ENCODE measurements at regions not wholly inside any gene's neighbourhood (a gene's known extent, or its start where the extent isn't known, plus 50 kb on each side); places are given as distances from the start of the nearest gene placed in this dataset.
"Not testable (repeated sequence)": the region's sequence is repeated elsewhere in the genome, so short reads cannot be mapped to it uniquely, and the experiment has no call there.

DNA sequence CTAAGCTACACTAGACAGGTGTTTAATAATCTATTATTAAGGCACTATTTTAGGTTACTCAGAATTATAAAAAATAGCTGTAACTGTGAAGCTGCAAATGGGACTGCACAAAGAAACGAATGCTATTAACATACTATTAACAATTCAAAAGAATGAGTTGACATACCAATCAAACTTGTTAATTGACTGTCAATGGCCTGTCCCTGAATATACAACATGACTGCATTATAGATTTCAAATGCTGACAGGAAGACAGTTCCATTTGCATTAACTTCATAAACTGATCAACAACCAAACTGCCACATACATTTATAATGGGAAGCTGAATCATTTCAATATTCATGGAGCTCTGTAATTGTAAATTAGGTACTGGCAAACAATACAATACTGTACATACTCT lies 169.0 kb upstream of the NANOGP8 start:
- H3K36me3 ChIP-seq (ENCODE audit: low read depth) = no peaks in the 10 kb centered on the region
- H3F3A ChIP-seq (ENCODE audit: insufficient read depth) = no peaks in the 10 kb centered on the region
- no peak overlapping the region for H3K4me3 ChIP-seq

DNA sequence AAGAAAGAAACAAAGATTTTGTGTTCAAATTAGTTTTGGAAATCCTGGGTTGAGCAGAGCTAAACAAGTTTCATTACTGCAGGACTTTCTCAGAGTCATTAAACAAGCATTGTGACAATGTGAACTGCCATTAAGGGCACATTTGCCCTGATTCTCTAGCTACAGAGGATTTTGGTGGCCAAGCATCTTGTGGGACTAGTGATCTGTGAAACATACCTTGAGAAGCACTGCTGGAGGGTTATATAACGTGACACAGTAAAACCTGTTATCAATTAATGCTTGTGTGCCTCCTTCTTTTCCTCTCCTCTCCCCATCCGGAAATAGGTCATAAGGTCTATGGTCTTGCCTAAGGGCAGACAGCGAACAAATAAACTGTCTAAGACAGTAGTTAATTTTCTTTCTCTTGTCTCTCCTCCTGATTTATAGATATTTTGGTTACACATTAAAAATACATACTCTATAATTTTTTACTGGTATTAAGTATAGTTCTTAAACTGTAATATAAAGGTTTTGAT lies 167.3 kb upstream of the NANOGP8 start:
- no peaks in the 10 kb centered on the region for H3F3A ChIP-seq (ENCODE audit: insufficient read depth)
- no peak for DNase-seq

More for the DNA sequence above, 169.0 kb upstream of the NANOGP8 start:
- Histone ChIP-seq H2AFZ (no peak overlapping the region), H3K4me2 (ENCODE audit: unreplicated experiment) (no peak overlapping the region), H3K27ac (no peak overlapping the region), H3K79me2 (ENCODE audit: insufficient read depth) (no peaks in the 10 kb centered on the region), H3K9ac (no peak overlapping the region), H4K20me1 (ENCODE audit: insufficient read depth) (no peaks in the 10 kb centered on the region), H3K27me3 (replicated peaks; ENCODE audit: insufficient read depth) (no peaks in the 10 kb centered on the region), H3K9me3 (ENCODE audit: low read depth) (no peaks in the 10 kb centered on the region), H3K4me1 (ENCODE audit: insufficient read depth) (peaks cover 11% of the 10 kb centered on the region), H3K9me2 (ENCODE audit: insufficient read depth) (no peaks in the 10 kb centered on the region)
- no peak for DNase-seq
- 59 to 69% methylated on average over 1 of the region's 1 CpG for WGBS, 2 experiments (ENCODE audit: low coverage in 1 of 2, low lambda C conversion rate in 2 of 2, missing lambda C conversion rate in 2 of 2)
- in situ Hi-C loops (cut with MboI) = no loop called here
- TF ChIP-seq EZH2 (IDR thresholded peaks at IDR 0.05; ENCODE audit: insufficient read depth, poor library complexity, severe bottlenecking) = no peak
- TF ChIP-seq EZH2phosphoT487 (IDR thresholded peaks at IDR 0.05; ENCODE audit: insufficient read depth, low read depth) = no peak

DNA sequence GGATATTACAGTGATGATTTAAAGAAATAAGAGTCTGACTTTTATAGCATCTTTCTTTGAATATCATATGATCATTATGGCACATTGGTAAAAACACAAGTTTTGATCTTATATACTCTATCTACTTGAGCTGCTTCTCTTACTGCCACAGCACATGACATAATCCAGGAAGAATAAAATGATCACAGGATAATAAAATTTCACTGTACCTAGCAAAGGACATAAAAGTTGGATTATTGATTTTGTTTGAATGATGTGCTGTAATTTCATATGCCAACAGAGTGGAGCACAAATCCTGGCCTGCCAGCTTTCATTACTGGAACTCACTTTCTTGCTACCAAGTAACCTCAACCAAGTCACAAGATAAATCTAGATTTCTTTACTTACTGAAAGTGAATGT lies 162.1 kb upstream of the NANOGP8 start:
- Histone ChIP-seq H2AFZ (no peak overlapping the region), H3K27me3 (replicated peaks; ENCODE audit: insufficient read depth) (no peaks in the 10 kb centered on the region), H3F3A (ENCODE audit: insufficient read depth) (no peaks in the 10 kb centered on the region), H3K9me2 (ENCODE audit: insufficient read depth) (no peaks in the 10 kb centered on the region), H4K20me1 (ENCODE audit: insufficient read depth) (no peaks in the 10 kb centered on the region), H3K79me2 (ENCODE audit: insufficient read depth) (no peaks in the 10 kb centered on the region), H3K9me3 (ENCODE audit: low read depth) (no peaks in the 10 kb centered on the region), H3K27ac (no peak overlapping the region), H3K36me3 (ENCODE audit: low read depth) (no peaks in the 10 kb centered on the region), H3K4me2 (ENCODE audit: unreplicated experiment) (no peak overlapping the region), H3K4me3 (no peak overlapping the region), H3K9ac (no peak overlapping the region), H3K4me1 (ENCODE audit: insufficient read depth) (peaks cover 8% of the 10 kb centered on the region)
- no peak for DNase-seq
- no peak for TF ChIP-seq EZH2 (IDR thresholded peaks at IDR 0.05; ENCODE audit: insufficient read depth, poor library complexity, severe bottlenecking)
- no peak for TF ChIP-seq EZH2phosphoT487 (IDR thresholded peaks at IDR 0.05; ENCODE audit: insufficient read depth, low read depth)
- in situ Hi-C loops (cut with MboI) = no loop called here

More for the DNA sequence above, 167.3 kb upstream of the NANOGP8 start:
- Histone ChIP-seq H4K20me1 (ENCODE audit: insufficient read depth) (no peaks in the 10 kb centered on the region), H2AFZ (no peak overlapping the region), H3K9me3 (ENCODE audit: low read depth) (no peaks in the 10 kb centered on the region), H3K36me3 (ENCODE audit: low read depth) (no peaks in the 10 kb centered on the region), H3K4me2 (ENCODE audit: unreplicated experiment) (no peak overlapping the region), H3K27me3 (replicated peaks; ENCODE audit: insufficient read depth) (no peaks in the 10 kb centered on the region), H3K9me2 (ENCODE audit: insufficient read depth) (no peaks in the 10 kb centered on the region), H3K79me2 (ENCODE audit: insufficient read depth) (no peaks in the 10 kb centered on the region), H3K4me1 (ENCODE audit: insufficient read depth) (peaks cover 11% of the 10 kb centered on the region), H3K9ac (no peak overlapping the region), H3K4me3 (no peak overlapping the region), H3K27ac (no peak overlapping the region)
- WGBS, 2 experiments (ENCODE audit: low coverage in 1 of 2, low lambda C conversion rate in 2 of 2, missing lambda C conversion rate in 2 of 2) = 71 to 80% methylated on average over 3 of the region's 3 CpGs
- in situ Hi-C loops (cut with MboI) = no loop called here
- TF ChIP-seq EZH2 (IDR thresholded peaks at IDR 0.05; ENCODE audit: insufficient read depth, poor library complexity, severe bottlenecking) (no peak), EZH2phosphoT487 (IDR thresholded peaks at IDR 0.05; ENCODE audit: insufficient read depth, low read depth) (no peak)

DNA sequence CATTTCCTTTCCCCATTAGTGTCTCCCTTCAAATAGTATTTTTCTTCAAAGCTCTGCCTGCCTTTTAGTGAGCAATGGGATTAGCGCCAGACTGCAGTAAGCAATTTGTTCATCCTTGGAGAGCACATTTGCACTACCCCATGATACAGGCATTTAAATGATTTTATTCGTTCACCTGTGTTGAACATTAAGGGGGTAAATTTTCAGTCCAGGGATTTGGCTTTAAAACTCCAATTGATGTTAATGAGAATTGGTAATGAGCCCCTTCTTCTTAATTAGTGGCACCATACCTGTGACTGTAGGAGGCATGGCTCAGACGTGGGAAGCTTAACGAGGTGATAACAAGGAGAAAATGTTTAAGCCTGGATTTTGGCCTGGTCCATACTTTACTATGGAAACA lies 161.4 kb upstream of the NANOGP8 start:
- Histone ChIP-seq H3K9me3 (ENCODE audit: low read depth) (no peaks in the 10 kb centered on the region), H3K27me3 (replicated peaks; ENCODE audit: insufficient read depth) (no peaks in the 10 kb centered on the region), H3K4me3 (no peak overlapping the region), H3K79me2 (ENCODE audit: insufficient read depth) (no peaks in the 10 kb centered on the region), H3K4me2 (ENCODE audit: unreplicated experiment) (no peak overlapping the region), H2AFZ (no peak overlapping the region), H4K20me1 (ENCODE audit: insufficient read depth) (no peaks in the 10 kb centered on the region), H3K36me3 (ENCODE audit: low read depth) (no peaks in the 10 kb centered on the region), H3K4me1 (ENCODE audit: insufficient read depth) (peaks cover 8% of the 10 kb centered on the region), H3K9ac (no peak overlapping the region), H3K9me2 (ENCODE audit: insufficient read depth) (no peaks in the 10 kb centered on the region), H3K27ac (no peak overlapping the region), H3F3A (ENCODE audit: insufficient read depth) (no peaks in the 10 kb centered on the region)
- no peak for DNase-seq
- WGBS, 2 experiments (ENCODE audit: low coverage in 1 of 2, low lambda C conversion rate in 2 of 2, missing lambda C conversion rate in 2 of 2) = 77 to 80% methylated on average over 4 of the region's 4 CpGs
- TF ChIP-seq EZH2phosphoT487 (IDR thresholded peaks at IDR 0.05; ENCODE audit: insufficient read depth, low read depth) (no peak), EZH2 (IDR thresholded peaks at IDR 0.05; ENCODE audit: insufficient read depth, poor library complexity, severe bottlenecking) (no peak)
- in situ Hi-C loops (cut with MboI) = no loop called here

DNA sequence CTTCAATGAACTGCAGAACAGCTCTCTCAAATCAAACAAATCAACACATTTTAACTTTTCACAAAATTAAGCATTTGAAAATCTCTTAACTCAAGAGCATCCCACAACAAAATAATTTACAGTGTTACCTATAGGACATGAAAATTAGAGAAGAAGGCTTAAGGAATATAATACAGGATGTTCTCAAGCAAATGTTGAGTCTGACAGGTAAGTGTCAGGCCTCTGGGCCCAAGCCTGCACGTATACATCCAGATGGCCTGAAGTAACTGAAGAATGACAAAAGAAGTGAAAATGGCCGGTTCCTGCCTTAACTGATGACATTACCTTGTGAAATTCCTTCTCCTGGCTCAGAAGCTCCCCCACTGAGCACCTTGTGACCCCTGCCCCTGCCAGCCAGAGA lies 160.6 kb upstream of the NANOGP8 start:
- H2AFZ ChIP-seq; H4K20me1 ChIP-seq (ENCODE audit: insufficient read depth); in situ Hi-C loops (cut with MboI); H3K27ac ChIP-seq; H3K4me3 ChIP-seq; DNase-seq; H3F3A ChIP-seq (ENCODE audit: insufficient read depth); H3K27me3 ChIP-seq (replicated peaks; ENCODE audit: insufficient read depth); H3K36me3 ChIP-seq (ENCODE audit: low read depth); H3K9me2 ChIP-seq (ENCODE audit: insufficient read depth); H3K4me1 ChIP-seq (ENCODE audit: insufficient read depth); H3K4me2 ChIP-seq (ENCODE audit: unreplicated experiment); H3K79me2 ChIP-seq (ENCODE audit: insufficient read depth); H3K9ac ChIP-seq; H3K9me3 ChIP-seq (ENCODE audit: low read depth): not testable (repeated sequence)
- WGBS, 2 experiments (ENCODE audit: low coverage in 1 of 2, low lambda C conversion rate in 2 of 2, missing lambda C conversion rate in 2 of 2) = 43 to 50% methylated on average over 2 of the region's 2 CpGs

Data from GM23248 (cell line).